ENCODE measurements at regions not wholly inside any gene's neighbourhood (a gene's known extent, or its start where the extent isn't known, plus 50 kb on each side); places are given as distances from the start of the nearest gene placed in this dataset.

GRCh38 chr4:54550395-54551171 lies 107.2 kb upstream of the KIT start:
- TF ChIP-seq POLR2AphosphoS5 (IDR thresholded peaks at IDR 0.05; ENCODE audit: low read depth, low read length) (no peak), REST (IDR thresholded peaks at IDR 0.05; ENCODE audit: insufficient read depth in 1 of 2, low read depth in 2 of 2, low read length in 2 of 2) (no peak), SIN3A (IDR thresholded peaks at IDR 0.05; ENCODE audit: borderline replicate concordance, insufficient read depth, low read length) (no peak), TAF1 (IDR thresholded peaks at IDR 0.05; ENCODE audit: borderline replicate concordance, insufficient read depth, low read length) (no peak)
